Neural progenitor cell (in vitro differentiated cells): ENCODE measurements at regions not wholly inside any gene's neighbourhood (a gene's known extent, or its start where the extent isn't known, plus 50 kb on each side); places are given as distances from the start of the nearest gene placed in this dataset.

Experiments
- DNase-seq: peaks from one replicate; pipeline ENCODE4 v3.0.0-alpha.2; 2016; ENCODE audit warnings: low spot score
- H2AFZ ChIP-seq: fragments of 200-600 bp; sonication (generic); replicated peaks from 2 replicates; pipeline ENCODE4 v1.6.1; 2016; ENCODE audit warnings: antibody characterized with exemption
- H3F3A ChIP-seq: fragments of 200-600 bp; sonication (generic); 2 replicates; pipeline ENCODE4 v1.6.1; 2016; ENCODE audit warnings: antibody characterized with exemption, low read depth
- H3K27ac ChIP-seq: fragments of 200-600 bp; sonication (generic); 2 replicates; pipeline ENCODE4 v1.5.1; 2016; ENCODE audit warnings: mild to moderate bottlenecking
- H3K27me3 ChIP-seq: fragments of 200-600 bp; sonication (generic); 2 replicates; pipeline ENCODE4 v1.6.1; 2016; ENCODE audit warnings: mild to moderate bottlenecking, moderate library complexity
- H3K36me3 ChIP-seq: fragments of 200-600 bp; sonication (generic); 2 replicates; pipeline ENCODE4 v1.5.1; 2016
- H3K4me1 ChIP-seq: fragments of 200-600 bp; sonication (generic); 2 replicates; pipeline ENCODE4 v1.6.1; 2016; ENCODE audit warnings: mixed run types
- H3K4me2 ChIP-seq: fragments of 200-600 bp; sonication (generic); 2 replicates; pipeline ENCODE4 v1.6.1; 2016
- H3K4me3 ChIP-seq: fragments of 200-600 bp; sonication (generic); 2 replicates; pipeline ENCODE4 v1.5.1; 2016
- H3K79me2 ChIP-seq: fragments of 200-600 bp; sonication (generic); 2 replicates; pipeline ENCODE4 v1.6.1; 2016; ENCODE audit warnings: low read depth
- H3K9ac ChIP-seq: fragments of 200-600 bp; sonication (generic); 2 replicates; pipeline ENCODE4 v1.6.1; 2016
- H3K9me3 ChIP-seq: fragments of 200-600 bp; sonication (generic); 2 replicates; pipeline ENCODE4 v1.5.1; 2016; ENCODE audit warnings: low read depth
- H4K20me1 ChIP-seq: fragments of 200-600 bp; sonication (generic); 2 replicates; pipeline ENCODE4 v1.6.1; 2016; ENCODE audit warnings: low read depth
- H3K27ac Mint-ChIP-seq: 3 replicates; pipeline ENCODE4 v1.8.0; 2021; ENCODE audit warnings: mixed read lengths
- H3K27me3 Mint-ChIP-seq: 2 replicates; pipeline ENCODE4 v1.8.0; 2022; ENCODE audit warnings: low read depth, mild to moderate bottlenecking, inconsistent platforms, moderate library complexity, mixed read lengths; ENCODE audit not compliant: insufficient read depth
- H3K36me3 Mint-ChIP-seq: 3 replicates; pipeline ENCODE4 v1.8.0; 2021; ENCODE audit warnings: mixed read lengths
- H3K4me1 Mint-ChIP-seq: 3 replicates; pipeline ENCODE4 v1.8.0; 2021; ENCODE audit warnings: mixed read lengths
- H3K4me3 Mint-ChIP-seq: 3 replicates; pipeline ENCODE4 v1.8.0; 2021; ENCODE audit warnings: mild to moderate bottlenecking, moderate library complexity, mixed read lengths
- H3K9me3 Mint-ChIP-seq: 3 replicates; pipeline ENCODE4 v1.8.0; 2020; ENCODE audit warnings: mixed read lengths
- EZH2 ChIP-seq: fragments of 200-600 bp; sonication (generic); IDR thresholded peaks from 2 replicates; pipeline ENCODE4 v1.6.1; 2017; ENCODE audit warnings: antibody characterized with exemption, mild to moderate bottlenecking, moderate library complexity
- EZH2phosphoT487 ChIP-seq: fragments of 200-600 bp; sonication (generic); IDR thresholded peaks from 2 replicates; pipeline ENCODE4 v1.6.1; 2017; ENCODE audit warnings: antibody characterized with exemption
- TF ChIP-seq, protein P1 (sequence below): fragments of 200-600 bp; sonication (generic); IDR thresholded peaks from 2 replicates; pipeline ENCODE4 v1.5.1; 2017; ENCODE audit warnings: antibody characterized with exemption, mild to moderate bottlenecking

DNA sequence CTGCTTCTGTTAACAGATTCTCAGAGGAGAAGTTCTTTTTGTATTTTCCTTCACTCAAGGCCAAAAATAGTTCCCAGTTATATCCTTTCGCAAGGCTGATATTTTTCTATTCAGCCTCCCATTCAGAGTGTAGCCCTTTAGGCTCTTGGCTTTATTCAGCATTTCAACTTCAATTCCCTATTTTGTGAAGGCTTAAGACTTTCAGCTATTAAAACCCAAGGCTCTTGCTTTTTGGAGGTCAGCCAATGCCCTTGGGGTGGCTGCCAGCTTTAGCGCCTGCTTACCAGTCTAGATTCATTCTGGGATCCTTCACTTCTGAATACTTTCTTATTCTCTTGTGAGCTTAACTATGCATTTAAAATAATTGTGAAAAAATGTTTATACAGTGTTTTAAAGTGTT is 57.3 kb upstream of the ADGRA3 start:
- no peaks in the 10 kb centered on the region for H3K4me1 ChIP-seq
- TF ChIP-seq EZH2phosphoT487 = no peak
- TF ChIP-seq, protein P1, sequence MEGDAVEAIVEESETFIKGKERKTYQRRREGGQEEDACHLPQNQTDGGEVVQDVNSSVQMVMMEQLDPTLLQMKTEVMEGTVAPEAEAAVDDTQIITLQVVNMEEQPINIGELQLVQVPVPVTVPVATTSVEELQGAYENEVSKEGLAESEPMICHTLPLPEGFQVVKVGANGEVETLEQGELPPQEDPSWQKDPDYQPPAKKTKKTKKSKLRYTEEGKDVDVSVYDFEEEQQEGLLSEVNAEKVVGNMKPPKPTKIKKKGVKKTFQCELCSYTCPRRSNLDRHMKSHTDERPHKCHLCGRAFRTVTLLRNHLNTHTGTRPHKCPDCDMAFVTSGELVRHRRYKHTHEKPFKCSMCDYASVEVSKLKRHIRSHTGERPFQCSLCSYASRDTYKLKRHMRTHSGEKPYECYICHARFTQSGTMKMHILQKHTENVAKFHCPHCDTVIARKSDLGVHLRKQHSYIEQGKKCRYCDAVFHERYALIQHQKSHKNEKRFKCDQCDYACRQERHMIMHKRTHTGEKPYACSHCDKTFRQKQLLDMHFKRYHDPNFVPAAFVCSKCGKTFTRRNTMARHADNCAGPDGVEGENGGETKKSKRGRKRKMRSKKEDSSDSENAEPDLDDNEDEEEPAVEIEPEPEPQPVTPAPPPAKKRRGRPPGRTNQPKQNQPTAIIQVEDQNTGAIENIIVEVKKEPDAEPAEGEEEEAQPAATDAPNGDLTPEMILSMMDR = no peak
- no peak for TF ChIP-seq EZH2
- no peaks in the 10 kb centered on the region for H3K9me3 ChIP-seq
- peaks cover 2% of the 10 kb centered on the region for H3K27me3 Mint-ChIP-seq
- H3K27ac ChIP-seq = no peak overlapping the region
- no peak overlapping the region for H3K9ac ChIP-seq
- no peaks in the 10 kb centered on the region for H3K79me2 ChIP-seq
- no peaks in the 10 kb centered on the region for H3K4me1 Mint-ChIP-seq
- no peak overlapping the region for H3K4me3 Mint-ChIP-seq
- no peaks in the 10 kb centered on the region for H3F3A ChIP-seq
- no peak overlapping the region for H2AFZ ChIP-seq
- no peak for DNase-seq
- H3K36me3 Mint-ChIP-seq = no peaks in the 10 kb centered on the region
- H3K4me2 ChIP-seq = no peak overlapping the region
- H4K20me1 ChIP-seq = no peaks in the 10 kb centered on the region
- no peak overlapping the region for H3K4me3 ChIP-seq
- H3K9me3 Mint-ChIP-seq = peaks cover 18% of the 10 kb centered on the region
- no peaks in the 10 kb centered on the region for H3K36me3 ChIP-seq
- no peak overlapping the region for H3K27ac Mint-ChIP-seq
- no peaks in the 10 kb centered on the region for H3K27me3 ChIP-seq

DNA sequence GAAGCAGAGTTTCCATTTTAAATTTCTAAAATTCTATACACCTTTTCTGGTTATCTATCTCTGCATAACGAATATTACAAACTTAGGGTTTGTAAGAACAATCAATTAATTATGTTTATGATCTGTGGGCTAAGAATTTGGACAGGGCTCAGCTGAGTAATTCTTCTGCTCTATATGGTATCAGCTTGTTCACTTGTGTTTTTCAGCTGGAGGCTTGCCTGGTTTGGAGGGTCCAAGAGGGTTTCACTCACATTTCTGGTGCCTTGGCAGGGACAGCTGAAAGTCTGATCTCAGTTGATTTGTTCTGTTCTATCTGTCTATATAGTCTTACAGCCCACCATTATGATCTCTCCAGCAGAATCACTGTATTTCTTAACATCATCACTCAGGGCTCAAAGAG is 57.8 kb upstream of the ADGRA3 start:
- no peaks in the 10 kb centered on the region for H3K27me3 ChIP-seq
- no peaks in the 10 kb centered on the region for H3F3A ChIP-seq
- H3K27ac ChIP-seq = no peak overlapping the region
- no peaks in the 10 kb centered on the region for H3K79me2 ChIP-seq
- H3K27me3 Mint-ChIP-seq = peaks cover 2% of the 10 kb centered on the region
- H3K4me1 ChIP-seq = no peaks in the 10 kb centered on the region
- DNase-seq = no peak
- TF ChIP-seq EZH2phosphoT487 (no peak), EZH2 (no peak)
- TF ChIP-seq, protein P1 = no peak
- H4K20me1 ChIP-seq = no peaks in the 10 kb centered on the region
- peaks cover 18% of the 10 kb centered on the region for H3K9me3 Mint-ChIP-seq
- no peak overlapping the region for H3K4me3 Mint-ChIP-seq
- no peak overlapping the region for H2AFZ ChIP-seq
- no peak overlapping the region for H3K9ac ChIP-seq
- H3K27ac Mint-ChIP-seq = no peak overlapping the region
- H3K4me1 Mint-ChIP-seq = no peaks in the 10 kb centered on the region
- no peaks in the 10 kb centered on the region for H3K9me3 ChIP-seq
- H3K36me3 Mint-ChIP-seq = no peaks in the 10 kb centered on the region
- H3K36me3 ChIP-seq = no peaks in the 10 kb centered on the region
- no peak overlapping the region for H3K4me3 ChIP-seq
- no peak overlapping the region for H3K4me2 ChIP-seq

DNA sequence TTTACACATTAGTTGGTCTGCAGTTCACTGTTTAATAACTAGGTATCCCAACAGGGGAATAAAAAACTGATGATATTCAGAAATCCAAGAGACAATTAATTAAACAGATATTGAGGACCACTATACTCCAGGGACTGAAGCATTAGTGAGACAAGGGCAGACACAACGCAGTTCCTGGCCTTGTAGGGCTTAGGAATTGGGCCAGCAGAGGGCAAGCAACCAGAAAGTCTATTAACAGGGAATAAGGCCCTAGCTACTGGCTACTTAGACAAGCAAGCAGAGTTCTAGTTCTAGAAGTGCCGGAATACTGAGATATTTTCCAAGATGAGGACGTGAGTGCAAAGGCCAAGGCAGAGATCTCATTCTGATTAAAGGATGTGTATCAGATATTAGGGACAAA is 58.6 kb upstream of the ADGRA3 start:
- Mint-ChIP-seq H3K27ac (no peak overlapping the region), H3K4me3 (no peak overlapping the region), H3K4me1 (no peaks in the 10 kb centered on the region), H3K27me3 (peaks cover 2% of the 10 kb centered on the region), H3K36me3 (no peaks in the 10 kb centered on the region), H3K9me3 (peaks cover 14% of the 10 kb centered on the region)
- Histone ChIP-seq H3K4me3 (no peak overlapping the region), H4K20me1 (no peaks in the 10 kb centered on the region), H3K79me2 (no peaks in the 10 kb centered on the region), H3K27me3 (no peaks in the 10 kb centered on the region), H3K9me3 (no peaks in the 10 kb centered on the region), H3K9ac (no peak overlapping the region), H3K36me3 (no peaks in the 10 kb centered on the region), H3K4me2 (no peak overlapping the region), H2AFZ (no peak overlapping the region), H3K27ac (no peak overlapping the region), H3K4me1 (no peaks in the 10 kb centered on the region), H3F3A (no peaks in the 10 kb centered on the region)
- TF ChIP-seq EZH2 (no peak), EZH2phosphoT487 (no peak)
- TF ChIP-seq, protein P1 = no peak
- no peak for DNase-seq

DNA sequence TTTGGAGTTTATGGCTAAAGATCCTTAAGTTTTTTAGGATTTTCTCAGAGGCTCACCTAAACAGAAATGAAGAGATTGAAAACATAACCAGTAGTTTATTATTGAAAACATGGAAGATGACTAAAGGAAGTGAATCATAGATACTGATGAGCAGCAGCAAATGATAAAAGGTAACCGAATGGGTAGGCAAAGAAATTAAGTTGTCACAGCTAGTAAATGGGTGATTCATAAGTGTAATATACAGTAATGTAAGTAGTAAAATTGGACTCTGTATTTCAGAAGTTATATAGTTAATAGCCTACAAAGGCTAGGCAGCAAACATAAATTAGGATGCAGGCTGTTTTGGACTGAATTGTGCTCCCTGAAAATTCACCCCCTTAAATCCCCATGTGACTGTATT is 59.0 kb upstream of the ADGRA3 start:
- H3K4me1 ChIP-seq = no peaks in the 10 kb centered on the region
- H3K9ac ChIP-seq = no peak overlapping the region
- H3K27me3 ChIP-seq = no peaks in the 10 kb centered on the region
- no peak overlapping the region for H2AFZ ChIP-seq
- DNase-seq = no peak
- H3K36me3 Mint-ChIP-seq = no peaks in the 10 kb centered on the region
- H3K4me3 ChIP-seq = no peak overlapping the region
- TF ChIP-seq EZH2 (no peak), EZH2phosphoT487 (no peak)
- TF ChIP-seq, protein P1 = no peak
- H3K4me2 ChIP-seq = no peak overlapping the region
- no peaks in the 10 kb centered on the region for H3K4me1 Mint-ChIP-seq
- H3F3A ChIP-seq = no peaks in the 10 kb centered on the region
- H4K20me1 ChIP-seq = no peaks in the 10 kb centered on the region
- H3K9me3 ChIP-seq = no peaks in the 10 kb centered on the region
- no peaks in the 10 kb centered on the region for H3K79me2 ChIP-seq
- peaks cover 2% of the 10 kb centered on the region for H3K27me3 Mint-ChIP-seq
- H3K27ac ChIP-seq = no peak overlapping the region
- no peak overlapping the region for H3K27ac Mint-ChIP-seq
- H3K4me3 Mint-ChIP-seq = no peak overlapping the region
- peaks cover 12% of the 10 kb centered on the region for H3K9me3 Mint-ChIP-seq
- no peaks in the 10 kb centered on the region for H3K36me3 ChIP-seq
